HCT116 (cell line): ENCODE measurements at regions not wholly inside any gene's neighbourhood (a gene's known extent, or its start where the extent isn't known, plus 50 kb on each side); places are given as distances from the start of the nearest gene placed in this dataset.

Experiments used
- ATAC-seq: fragments of 200-7000 bp; cut with Tn5 transposase; 2 replicates; pipeline ENCODE4 v1.9.1; 2020; ENCODE audit warnings: mild to moderate bottlenecking, moderate library complexity
- BruUV-seq: library from RNA; stranded (reverse); fragments of 400-500 nt; replicated peaks from 2 replicates; lab custom pipeline; 2021; lab: Mats Ljungman, UMichigan
- CTCF ChIA-PET: fragments of 300-600 bp; sonication (Branson Sonifier 250); formaldehyde crosslinking; loops from one replicate; lab custom pipeline; 2021; ENCODE audit warnings: antibody characterized with exemption; lab: Charles Lee
- POLR2A ChIA-PET: fragments of 300-600, 350-600 bp; sonication (Branson Sonifier 250); formaldehyde crosslinking; loops from one replicate; lab custom pipeline; 2021; ENCODE audit warnings: antibody characterized with exemption; lab: Charles Lee
- RAD21 ChIA-PET, 2 experiments: fragments of 300-600 bp; sonication (Branson Sonifier 250); formaldehyde crosslinking; loops; one replicate each; lab custom pipeline; 2023; ENCODE audit warnings: low total read pairs in 2 of 2; ENCODE audit not compliant: uncharacterized antibody in 2 of 2, unreplicated experiment in 2 of 2, low non-redundant PET in 1 of 2; lab: Charles Lee
- DNase-seq: peaks from one replicate; pipeline ENCODE4 v3.0.0-alpha.2; 2010; ENCODE audit warnings: low read depth, low spot score
- H2AFZ ChIP-seq: fragments of 200-600 bp; shearing (Covaris generic), sonication (generic); 2 replicates; pipeline ENCODE4 v1.6.1; 2017; ENCODE audit warnings: low read depth, mixed run types, mixed read lengths, antibody characterized with exemption, low read length; ENCODE audit not compliant: poor library complexity, severe bottlenecking
- H3K27ac ChIP-seq: 2 replicates; pipeline ENCODE4 v1.5.1; 2012; ENCODE audit warnings: low read depth, low read length
- H3K27me3 ChIP-seq: fragments of 200-600 bp; sonication (generic); 2 replicates; pipeline ENCODE4 v1.6.1; 2016; ENCODE audit warnings: mixed run types, low read length, mixed read lengths; ENCODE audit not compliant: insufficient read depth
- H3K36me3 ChIP-seq, 2 experiments: fragments of 200-500 bp in 1 of 2; fragments of 200-600 bp in 1 of 2; sonication (Bioruptor generic) in 1 of 2; sonication (generic) in 1 of 2; 2 replicates each; pipeline versions ENCODE4 v1.5.1 to v1.6.1; 2014 to 2016; ENCODE audit warnings: low read length in 2 of 2, inconsistent platforms in 1 of 2, mixed read lengths in 1 of 2, mixed run types in 1 of 2; ENCODE audit not compliant: insufficient read depth in 2 of 2, control insufficient read depth in 1 of 2
- H3K4me1 ChIP-seq, 2 experiments: fragments of 200-600 bp in 1 of 2; sonication (generic) in 1 of 2; 2 replicates each; pipeline versions ENCODE4 v1.5.1 to v1.6.1; 2012 to 2017; ENCODE audit warnings: low read length in 2 of 2, inconsistent platforms in 1 of 2, mild to moderate bottlenecking in 1 of 2, mixed read lengths in 1 of 2, mixed run types in 1 of 2, moderate library complexity in 1 of 2; ENCODE audit not compliant: insufficient read depth in 2 of 2, control insufficient read depth in 1 of 2
- H3K4me2 ChIP-seq: fragments of 200-600 bp; sonication (generic); 2 replicates; pipeline ENCODE4 v1.6.1; 2017; ENCODE audit warnings: mixed run types, low read length, mixed read lengths
- H3K4me3 ChIP-seq, 2 experiments: fragments of 200-600 bp in 1 of 2; sonication (generic) in 1 of 2; replicated peaks in 1 of 2; 2 replicates each; pipeline ENCODE4 v1.5.1; 2011 to 2016; ENCODE audit warnings: low read length in 2 of 2, control low read depth in 1 of 2, low read depth in 1 of 2, mild to moderate bottlenecking in 1 of 2, mixed read lengths in 1 of 2, mixed run types in 1 of 2
- H3K79me2 ChIP-seq: fragments of 200-600 bp; sonication (generic); 2 replicates; pipeline ENCODE4 v1.6.1; 2017; ENCODE audit warnings: mild to moderate bottlenecking, mixed run types, low read length, moderate library complexity, mixed read lengths; ENCODE audit not compliant: insufficient read depth
- H3K9ac ChIP-seq: fragments of 200-600 bp; sonication (generic); 2 replicates; pipeline ENCODE4 v1.6.1; 2016; ENCODE audit warnings: low read length, mixed read lengths
- H3K9me2 ChIP-seq: fragments of 200-600 bp; sonication (generic), shearing (Covaris generic); 2 replicates; pipeline ENCODE4 v1.6.1; 2017; ENCODE audit warnings: mixed run types, mild to moderate bottlenecking, moderate library complexity; ENCODE audit not compliant: insufficient read depth
- H3K9me3 ChIP-seq, 2 experiments: fragments of 200-500 bp in 1 of 2; fragments of 200-600 bp in 1 of 2; sonication (Bioruptor generic) in 1 of 2; sonication (generic) in 1 of 2; 2 replicates each; pipeline ENCODE4 v1.6.1; 2014 to 2017; ENCODE audit warnings: low read length in 2 of 2, mixed read lengths in 2 of 2, inconsistent platforms in 1 of 2, low read depth in 1 of 2, mild to moderate bottlenecking in 1 of 2, mixed run types in 1 of 2, moderate library complexity in 1 of 2; ENCODE audit not compliant: control insufficient read depth in 1 of 2, insufficient read depth in 1 of 2
- H4K20me1 ChIP-seq: fragments of 200-600 bp; sonication (generic), shearing (Covaris generic); 2 replicates; pipeline ENCODE4 v1.6.1; 2017; ENCODE audit warnings: mixed run types, mild to moderate bottlenecking, moderate library complexity; ENCODE audit not compliant: insufficient read depth
- CBX3 ChIP-seq: IDR thresholded peaks from 2 replicates; pipeline ENCODE4 v1.6.1; 2012; ENCODE audit warnings: low read depth
- CEBPB ChIP-seq: IDR thresholded peaks from 2 replicates; pipeline ENCODE4 v1.6.1; 2012; ENCODE audit warnings: low read depth
- EGR1 ChIP-seq: IDR thresholded peaks from 2 replicates; pipeline ENCODE4 v1.6.1; 2012; ENCODE audit warnings: low read depth
- ELF1 ChIP-seq: IDR thresholded peaks from 2 replicates; pipeline ENCODE4 v1.6.1; 2012; ENCODE audit warnings: low read depth, borderline replicate concordance
- FOSL1 ChIP-seq: IDR thresholded peaks from 2 replicates; pipeline ENCODE4 v1.6.1; 2012; ENCODE audit warnings: low read depth
- JUND ChIP-seq: IDR thresholded peaks from 2 replicates; pipeline ENCODE4 v1.6.1; 2012
- POLR2A ChIP-seq: IDR thresholded peaks from 2 replicates; pipeline ENCODE4 v1.7.0; 2011; ENCODE audit warnings: borderline replicate concordance; ENCODE audit not compliant: insufficient read depth, insufficient read length; ENCODE audit errors: extremely low read depth
- RAD21 ChIP-seq: IDR thresholded peaks from 2 replicates; pipeline ENCODE4 v1.6.1; 2012; ENCODE audit warnings: low read depth, mild to moderate bottlenecking
- SIN3A ChIP-seq: IDR thresholded peaks from 2 replicates; pipeline ENCODE4 v1.6.1; 2012; ENCODE audit warnings: low read depth
- SP1 ChIP-seq: IDR thresholded peaks from 2 replicates; pipeline ENCODE4 v1.6.1; 2012; ENCODE audit warnings: low read depth
- SRF ChIP-seq: IDR thresholded peaks from 2 replicates; pipeline ENCODE4 v1.6.1; 2012; ENCODE audit warnings: low read depth
- TCF7L2 ChIP-seq: IDR thresholded peaks from 2 replicates; pipeline ENCODE4 v1.7.0; 2011; ENCODE audit warnings: borderline replicate concordance, inconsistent platforms; ENCODE audit not compliant: insufficient read depth, insufficient read length; ENCODE audit errors: extremely low read depth
- ZFX ChIP-seq: fragments of 450-650 bp; IDR thresholded peaks from 2 replicates; pipeline ENCODE4 v1.6.1; 2017
- ZNF274 ChIP-seq: fragments of 200-500 bp; sonication (Bioruptor generic); IDR thresholded peaks from 2 replicates; pipeline ENCODE4 v1.6.1; 2014; ENCODE audit warnings: mild to moderate bottlenecking, low read depth, low read length, inconsistent platforms
- intact Hi-C: fragments of 100-400 bp; cut with micrococcal nuclease; formaldehyde crosslinking; loops from 2 replicates; pipeline ENCODE4 v1.10.0; 2022
- TF ChIP-seq, protein P1 (sequence below), 3 experiments: fragments of 200-600 bp in 1 of 3; sonication (generic) in 1 of 3; IDR thresholded peaks in 2 of 3; conservative IDR thresholded peaks in 1 of 3; 2 replicates each; pipeline ENCODE4 v1.5.1; 2012 to 2017; ENCODE audit warnings: low read depth in 2 of 3, low read length in 2 of 3, antibody characterized with exemption in 1 of 3, borderline replicate concordance in 1 of 3, control low read depth in 1 of 3, mild to moderate bottlenecking in 1 of 3, mixed read lengths in 1 of 3, mixed run types in 1 of 3, moderate library complexity in 1 of 3; ENCODE audit not compliant: insufficient read depth in 1 of 3
- TF ChIP-seq, protein P2 (sequence below): IDR thresholded peaks from 2 replicates; pipeline ENCODE4 v1.6.1; 2011; ENCODE audit warnings: mild to moderate bottlenecking, low read length, moderate library complexity; ENCODE audit not compliant: insufficient replicate concordance; ENCODE audit errors: extremely low read depth
- TF ChIP-seq, protein P3 (sequence below): IDR thresholded peaks from 2 replicates; pipeline ENCODE4 v1.6.1; 2012
- TF ChIP-seq, protein P4 (sequence below): IDR thresholded peaks from 2 replicates; pipeline ENCODE4 v1.6.1; 2012; ENCODE audit warnings: low read depth

DNA sequence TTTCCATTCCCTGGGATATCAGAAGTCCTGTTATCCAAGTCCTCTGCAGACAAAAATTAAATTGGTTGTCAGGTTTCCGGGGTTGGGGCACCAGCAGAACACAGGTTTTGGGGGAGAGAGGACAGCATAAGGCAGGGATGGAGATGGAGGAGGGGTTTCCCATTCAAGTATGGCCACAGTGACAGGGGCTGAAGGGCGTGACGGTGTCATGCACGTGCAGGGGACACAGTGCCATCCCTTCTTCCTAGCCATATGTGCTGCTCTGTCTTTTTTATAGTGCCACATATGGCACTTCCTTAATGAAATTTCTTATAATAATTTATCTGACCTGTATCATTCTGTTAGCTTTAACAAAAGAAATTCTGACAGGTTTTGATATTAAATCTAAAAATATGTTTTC is 259.2 kb downstream of the PTEN start:
- H3K27ac ChIP-seq, result no peak overlapping the region
- no TSS peak for BruUV-seq
- H3K9ac ChIP-seq, result no peak overlapping the region
- intact Hi-C loops, result no loop called here
- no peaks in the 10 kb centered on the region for H3K9me2 ChIP-seq
- no peaks in the 10 kb centered on the region for H3K9me3 ChIP-seq
- H3K4me2 ChIP-seq, result no peak overlapping the region
- DNase-seq (no peak), ATAC-seq (no peak)
- RAD21 ChIA-PET, result no interaction called here
- no peak overlapping the region for H2AFZ ChIP-seq
- no peaks in the 10 kb centered on the region for H3K36me3 ChIP-seq
- no peaks in the 10 kb centered on the region for H3K4me1 ChIP-seq
- no peak overlapping the region for H3K4me3 ChIP-seq
- H3K79me2 ChIP-seq, result no peaks in the 10 kb centered on the region
- POLR2A ChIA-PET, result no interaction called here
- CTCF ChIA-PET, result no interaction called here
- TF ChIP-seq TCF7L2 (no peak), CBX3 (no peak), SRF (no peak), FOSL1 (no peak), ZFX (no peak), CEBPB (no peak), JUND (no peak), RAD21 (no peak), POLR2A (no peak), ELF1 (no peak), ZNF274 (no peak), EGR1 (no peak), SP1 (no peak), SIN3A (no peak)
- TF ChIP-seq, protein P1, sequence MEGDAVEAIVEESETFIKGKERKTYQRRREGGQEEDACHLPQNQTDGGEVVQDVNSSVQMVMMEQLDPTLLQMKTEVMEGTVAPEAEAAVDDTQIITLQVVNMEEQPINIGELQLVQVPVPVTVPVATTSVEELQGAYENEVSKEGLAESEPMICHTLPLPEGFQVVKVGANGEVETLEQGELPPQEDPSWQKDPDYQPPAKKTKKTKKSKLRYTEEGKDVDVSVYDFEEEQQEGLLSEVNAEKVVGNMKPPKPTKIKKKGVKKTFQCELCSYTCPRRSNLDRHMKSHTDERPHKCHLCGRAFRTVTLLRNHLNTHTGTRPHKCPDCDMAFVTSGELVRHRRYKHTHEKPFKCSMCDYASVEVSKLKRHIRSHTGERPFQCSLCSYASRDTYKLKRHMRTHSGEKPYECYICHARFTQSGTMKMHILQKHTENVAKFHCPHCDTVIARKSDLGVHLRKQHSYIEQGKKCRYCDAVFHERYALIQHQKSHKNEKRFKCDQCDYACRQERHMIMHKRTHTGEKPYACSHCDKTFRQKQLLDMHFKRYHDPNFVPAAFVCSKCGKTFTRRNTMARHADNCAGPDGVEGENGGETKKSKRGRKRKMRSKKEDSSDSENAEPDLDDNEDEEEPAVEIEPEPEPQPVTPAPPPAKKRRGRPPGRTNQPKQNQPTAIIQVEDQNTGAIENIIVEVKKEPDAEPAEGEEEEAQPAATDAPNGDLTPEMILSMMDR (IDR thresholded peaks at IDR 0.05 in 2 of 3, conservative IDR thresholded peaks at IDR 0.05 in 1 of 3; ENCODE audit: borderline replicate concordance in 1 of 3, insufficient read depth in 1 of 3, low read depth in 2 of 3, low read length in 2 of 3), result no peak
- TF ChIP-seq, protein P2, sequence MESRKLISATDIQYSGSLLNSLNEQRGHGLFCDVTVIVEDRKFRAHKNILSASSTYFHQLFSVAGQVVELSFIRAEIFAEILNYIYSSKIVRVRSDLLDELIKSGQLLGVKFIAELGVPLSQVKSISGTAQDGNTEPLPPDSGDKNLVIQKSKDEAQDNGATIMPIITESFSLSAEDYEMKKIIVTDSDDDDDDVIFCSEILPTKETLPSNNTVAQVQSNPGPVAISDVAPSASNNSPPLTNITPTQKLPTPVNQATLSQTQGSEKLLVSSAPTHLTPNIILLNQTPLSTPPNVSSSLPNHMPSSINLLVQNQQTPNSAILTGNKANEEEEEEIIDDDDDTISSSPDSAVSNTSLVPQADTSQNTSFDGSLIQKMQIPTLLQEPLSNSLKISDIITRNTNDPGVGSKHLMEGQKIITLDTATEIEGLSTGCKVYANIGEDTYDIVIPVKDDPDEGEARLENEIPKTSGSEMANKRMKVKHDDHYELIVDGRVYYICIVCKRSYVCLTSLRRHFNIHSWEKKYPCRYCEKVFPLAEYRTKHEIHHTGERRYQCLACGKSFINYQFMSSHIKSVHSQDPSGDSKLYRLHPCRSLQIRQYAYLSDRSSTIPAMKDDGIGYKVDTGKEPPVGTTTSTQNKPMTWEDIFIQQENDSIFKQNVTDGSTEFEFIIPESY, result no peak
- TF ChIP-seq, protein P3, sequence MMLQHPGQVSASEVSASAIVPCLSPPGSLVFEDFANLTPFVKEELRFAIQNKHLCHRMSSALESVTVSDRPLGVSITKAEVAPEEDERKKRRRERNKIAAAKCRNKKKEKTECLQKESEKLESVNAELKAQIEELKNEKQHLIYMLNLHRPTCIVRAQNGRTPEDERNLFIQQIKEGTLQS, result no peak
- TF ChIP-seq, protein P4, sequence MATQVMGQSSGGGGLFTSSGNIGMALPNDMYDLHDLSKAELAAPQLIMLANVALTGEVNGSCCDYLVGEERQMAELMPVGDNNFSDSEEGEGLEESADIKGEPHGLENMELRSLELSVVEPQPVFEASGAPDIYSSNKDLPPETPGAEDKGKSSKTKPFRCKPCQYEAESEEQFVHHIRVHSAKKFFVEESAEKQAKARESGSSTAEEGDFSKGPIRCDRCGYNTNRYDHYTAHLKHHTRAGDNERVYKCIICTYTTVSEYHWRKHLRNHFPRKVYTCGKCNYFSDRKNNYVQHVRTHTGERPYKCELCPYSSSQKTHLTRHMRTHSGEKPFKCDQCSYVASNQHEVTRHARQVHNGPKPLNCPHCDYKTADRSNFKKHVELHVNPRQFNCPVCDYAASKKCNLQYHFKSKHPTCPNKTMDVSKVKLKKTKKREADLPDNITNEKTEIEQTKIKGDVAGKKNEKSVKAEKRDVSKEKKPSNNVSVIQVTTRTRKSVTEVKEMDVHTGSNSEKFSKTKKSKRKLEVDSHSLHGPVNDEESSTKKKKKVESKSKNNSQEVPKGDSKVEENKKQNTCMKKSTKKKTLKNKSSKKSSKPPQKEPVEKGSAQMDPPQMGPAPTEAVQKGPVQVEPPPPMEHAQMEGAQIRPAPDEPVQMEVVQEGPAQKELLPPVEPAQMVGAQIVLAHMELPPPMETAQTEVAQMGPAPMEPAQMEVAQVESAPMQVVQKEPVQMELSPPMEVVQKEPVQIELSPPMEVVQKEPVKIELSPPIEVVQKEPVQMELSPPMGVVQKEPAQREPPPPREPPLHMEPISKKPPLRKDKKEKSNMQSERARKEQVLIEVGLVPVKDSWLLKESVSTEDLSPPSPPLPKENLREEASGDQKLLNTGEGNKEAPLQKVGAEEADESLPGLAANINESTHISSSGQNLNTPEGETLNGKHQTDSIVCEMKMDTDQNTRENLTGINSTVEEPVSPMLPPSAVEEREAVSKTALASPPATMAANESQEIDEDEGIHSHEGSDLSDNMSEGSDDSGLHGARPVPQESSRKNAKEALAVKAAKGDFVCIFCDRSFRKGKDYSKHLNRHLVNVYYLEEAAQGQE, result no peak
- H3K27me3 ChIP-seq, result no peaks in the 10 kb centered on the region
- H4K20me1 ChIP-seq, result no peaks in the 10 kb centered on the region
